GM12878 (cell line): ENCODE measurements at regions not wholly inside any gene's neighbourhood (a gene's known extent, or its start where the extent isn't known, plus 50 kb on each side); places are given as distances from the start of the nearest gene placed in this dataset.

Experiments used
- BHLHE40 ChIP-seq, 2 experiments: fragments of 450-650 bp in 1 of 2; IDR thresholded peaks; 2 replicates each; pipeline ENCODE4 v1.6.1; 2011 to 2017; ENCODE audit warnings: low read depth in 2 of 2, borderline replicate concordance in 1 of 2, improper control_type of control experiment in 1 of 2, low read length in 1 of 2, mild to moderate bottlenecking in 1 of 2
- CHD2 ChIP-seq: IDR thresholded peaks from 2 replicates; pipeline ENCODE4 v1.6.1; 2011; ENCODE audit warnings: low read depth, low read length, improper control_type of control experiment, borderline replicate concordance
- CHD4 ChIP-seq: fragments of 200-600 bp; sonication (generic); IDR thresholded peaks from 2 replicates; pipeline ENCODE4 v1.6.1; 2016; ENCODE audit warnings: mild to moderate bottlenecking
- CREB1 ChIP-seq: IDR thresholded peaks from 2 replicates; pipeline ENCODE4 v1.6.1; 2012; ENCODE audit warnings: low read depth, mild to moderate bottlenecking, inconsistent platforms
- CREM ChIP-seq: IDR thresholded peaks from 2 replicates; pipeline ENCODE4 v1.6.1; 2014; ENCODE audit warnings: antibody characterized with exemption, low read depth
- DPF2 ChIP-seq: fragments of 450-650 bp; IDR thresholded peaks from 2 replicates; pipeline ENCODE4 v1.6.1; 2017; ENCODE audit warnings: mild to moderate bottlenecking
- EED ChIP-seq: sonication (generic); IDR thresholded peaks from 2 replicates; pipeline ENCODE4 v1.6.1; 2016; ENCODE audit warnings: antibody characterized with exemption, low read depth
- ETV6 ChIP-seq, 2 experiments: fragments of 450-650 bp in 1 of 2; IDR thresholded peaks in 1 of 2; conservative IDR thresholded peaks in 1 of 2; 2 replicates each; pipeline ENCODE4 v1.6.1; 2014; ENCODE audit warnings: antibody characterized with exemption in 1 of 2, borderline replicate concordance in 1 of 2, low read depth in 1 of 2, mild to moderate bottlenecking in 1 of 2, moderate library complexity in 1 of 2
- FOXM1 ChIP-seq: IDR thresholded peaks from 2 replicates; pipeline ENCODE4 v1.6.1; 2012; ENCODE audit warnings: low read depth, mild to moderate bottlenecking, inconsistent platforms, low read length, moderate library complexity
- HCFC1 ChIP-seq: fragments of 150-350 bp; IDR thresholded peaks from 2 replicates; pipeline ENCODE4 v1.6.1; 2014; ENCODE audit warnings: low read length
- HDGF ChIP-seq: fragments of 450-650 bp; IDR thresholded peaks from 2 replicates; pipeline ENCODE4 v1.6.1; 2016; ENCODE audit warnings: antibody characterized with exemption
- IKZF1 ChIP-seq: fragments of 450-650 bp; conservative IDR thresholded peaks from 2 replicates; pipeline ENCODE4 v1.6.1; 2017; ENCODE audit warnings: antibody characterized with exemption, mild to moderate bottlenecking
- MEF2A ChIP-seq: IDR thresholded peaks from 2 replicates; pipeline ENCODE4 v1.6.1; 2011; ENCODE audit warnings: low read depth, mild to moderate bottlenecking, low read length, moderate library complexity; ENCODE audit not compliant: insufficient read depth
- MYC ChIP-seq: IDR thresholded peaks from 2 replicates; pipeline ENCODE4 v1.6.1; 2011; ENCODE audit warnings: mild to moderate bottlenecking, low read length, moderate library complexity, inconsistent platforms; ENCODE audit not compliant: insufficient read depth, insufficient replicate concordance, insufficient read length, severe bottlenecking
- NFIC ChIP-seq: IDR thresholded peaks from 2 replicates; pipeline ENCODE4 v1.6.1; 2012; ENCODE audit warnings: low read depth, mild to moderate bottlenecking, inconsistent platforms, low read length, moderate library complexity
- NR2C1 ChIP-seq: fragments of 450-650 bp; IDR thresholded peaks from 2 replicates; pipeline ENCODE4 v1.6.1; 2017; ENCODE audit warnings: antibody characterized with exemption, mild to moderate bottlenecking, moderate library complexity
- RUNX3 ChIP-seq: IDR thresholded peaks from 2 replicates; pipeline ENCODE4 v1.6.1; 2012; ENCODE audit warnings: low read length, inconsistent platforms
- SMAD1 ChIP-seq: fragments of 450-650 bp; IDR thresholded peaks from 2 replicates; pipeline ENCODE4 v1.6.1; 2018; ENCODE audit warnings: mild to moderate bottlenecking, low read depth; ENCODE audit not compliant: partially characterized antibody
- TF ChIP-seq, protein P1 (sequence below): fragments of 450-650 bp; IDR thresholded peaks from 2 replicates; pipeline ENCODE4 v1.6.1; 2017; ENCODE audit warnings: mild to moderate bottlenecking, low read depth, inconsistent platforms; ENCODE audit not compliant: poor library complexity, severe bottlenecking
- TF ChIP-seq, protein P2 (sequence below): fragments of 450-650 bp; IDR thresholded peaks from 2 replicates; pipeline ENCODE4 v1.6.1; 2017; ENCODE audit warnings: low read depth, mild to moderate bottlenecking, moderate library complexity
- TF ChIP-seq, protein P3 (sequence below): IDR thresholded peaks from 2 replicates; pipeline ENCODE4 v1.6.1; 2012; ENCODE audit warnings: low read depth, low read length, improper control_type of control experiment
- TF ChIP-seq, protein P4 (sequence below): fragments of 450-650 bp; IDR thresholded peaks from 2 replicates; pipeline ENCODE4 v1.6.1; 2018; ENCODE audit warnings: mild to moderate bottlenecking, low read depth, moderate library complexity; ENCODE audit not compliant: partially characterized antibody

DNA sequence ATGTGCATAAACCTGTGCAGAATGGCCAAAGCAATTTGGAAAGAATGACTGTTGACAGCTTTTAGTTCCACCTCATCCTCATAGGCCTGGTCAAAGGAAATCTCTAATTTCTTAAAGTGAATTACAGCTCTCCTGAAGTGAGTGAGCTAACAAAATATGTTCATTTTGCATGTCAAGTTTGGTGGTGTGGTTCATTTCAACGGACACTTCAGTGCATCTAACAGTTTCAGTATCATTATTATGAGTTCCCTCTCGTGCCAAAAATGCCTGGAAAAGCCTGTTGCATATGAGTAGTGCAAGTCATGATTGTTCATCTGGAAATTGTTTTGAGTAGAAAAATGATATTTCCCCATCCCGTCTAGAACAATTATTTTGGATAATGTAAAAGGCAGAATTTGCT is 53.2 kb upstream of the HMHB1 start (continued):
- TF ChIP-seq MEF2A (peak; percentile 69), DPF2 (0 out of 2 replicates have a peak, but pooled peaks have one; percentile 28), ETV6 (conservative IDR thresholded peaks at IDR 0.05 in 1 of 2, IDR thresholded peaks at IDR 0.05 in 1 of 2; ENCODE audit: borderline replicate concordance in 1 of 2, low read depth in 1 of 2) (peak in 1 of 2 experiments; percentile 73; a peak in 1 of 4 replicates), NFIC (peak; percentile 99), IKZF1 (peak; percentile 67), SMAD1 (no peak), CREM (peak; percentile 90), FOXM1 (peak; percentile 97), CHD2 (no peak), HCFC1 (no peak), BHLHE40 (IDR thresholded peaks at IDR 0.05; ENCODE audit: borderline replicate concordance in 1 of 2, low read depth in 2 of 2, low read length in 1 of 2) (peak; percentile 82 to 86), MYC (no peak), NR2C1 (no peak), CHD4 (no peak), CREB1 (peak; percentile 39; the same call in 1 of the 2 replicates), HDGF (no peak), EED (peak; percentile 91), RUNX3 (peak; percentile 93)
- TF ChIP-seq, protein P1, sequence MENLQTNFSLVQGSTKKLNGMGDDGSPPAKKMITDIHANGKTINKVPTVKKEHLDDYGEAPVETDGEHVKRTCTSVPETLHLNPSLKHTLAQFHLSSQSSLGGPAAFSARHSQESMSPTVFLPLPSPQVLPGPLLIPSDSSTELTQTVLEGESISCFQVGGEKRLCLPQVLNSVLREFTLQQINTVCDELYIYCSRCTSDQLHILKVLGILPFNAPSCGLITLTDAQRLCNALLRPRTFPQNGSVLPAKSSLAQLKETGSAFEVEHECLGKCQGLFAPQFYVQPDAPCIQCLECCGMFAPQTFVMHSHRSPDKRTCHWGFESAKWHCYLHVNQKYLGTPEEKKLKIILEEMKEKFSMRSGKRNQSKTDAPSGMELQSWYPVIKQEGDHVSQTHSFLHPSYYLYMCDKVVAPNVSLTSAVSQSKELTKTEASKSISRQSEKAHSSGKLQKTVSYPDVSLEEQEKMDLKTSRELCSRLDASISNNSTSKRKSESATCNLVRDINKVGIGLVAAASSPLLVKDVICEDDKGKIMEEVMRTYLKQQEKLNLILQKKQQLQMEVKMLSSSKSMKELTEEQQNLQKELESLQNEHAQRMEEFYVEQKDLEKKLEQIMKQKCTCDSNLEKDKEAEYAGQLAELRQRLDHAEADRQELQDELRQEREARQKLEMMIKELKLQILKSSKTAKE = no peak
- TF ChIP-seq, protein P2, sequence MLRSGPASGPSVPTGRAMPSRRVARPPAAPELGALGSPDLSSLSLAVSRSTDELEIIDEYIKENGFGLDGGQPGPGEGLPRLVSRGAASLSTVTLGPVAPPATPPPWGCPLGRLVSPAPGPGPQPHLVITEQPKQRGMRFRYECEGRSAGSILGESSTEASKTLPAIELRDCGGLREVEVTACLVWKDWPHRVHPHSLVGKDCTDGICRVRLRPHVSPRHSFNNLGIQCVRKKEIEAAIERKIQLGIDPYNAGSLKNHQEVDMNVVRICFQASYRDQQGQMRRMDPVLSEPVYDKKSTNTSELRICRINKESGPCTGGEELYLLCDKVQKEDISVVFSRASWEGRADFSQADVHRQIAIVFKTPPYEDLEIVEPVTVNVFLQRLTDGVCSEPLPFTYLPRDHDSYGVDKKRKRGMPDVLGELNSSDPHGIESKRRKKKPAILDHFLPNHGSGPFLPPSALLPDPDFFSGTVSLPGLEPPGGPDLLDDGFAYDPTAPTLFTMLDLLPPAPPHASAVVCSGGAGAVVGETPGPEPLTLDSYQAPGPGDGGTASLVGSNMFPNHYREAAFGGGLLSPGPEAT = peak; percentile 23; the same call in 1 of the 2 replicates
- TF ChIP-seq, protein P3, sequence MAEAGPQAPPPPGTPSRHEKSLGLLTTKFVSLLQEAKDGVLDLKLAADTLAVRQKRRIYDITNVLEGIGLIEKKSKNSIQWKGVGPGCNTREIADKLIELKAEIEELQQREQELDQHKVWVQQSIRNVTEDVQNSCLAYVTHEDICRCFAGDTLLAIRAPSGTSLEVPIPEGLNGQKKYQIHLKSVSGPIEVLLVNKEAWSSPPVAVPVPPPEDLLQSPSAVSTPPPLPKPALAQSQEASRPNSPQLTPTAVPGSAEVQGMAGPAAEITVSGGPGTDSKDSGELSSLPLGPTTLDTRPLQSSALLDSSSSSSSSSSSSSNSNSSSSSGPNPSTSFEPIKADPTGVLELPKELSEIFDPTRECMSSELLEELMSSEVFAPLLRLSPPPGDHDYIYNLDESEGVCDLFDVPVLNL = no peak
- TF ChIP-seq, protein P4, sequence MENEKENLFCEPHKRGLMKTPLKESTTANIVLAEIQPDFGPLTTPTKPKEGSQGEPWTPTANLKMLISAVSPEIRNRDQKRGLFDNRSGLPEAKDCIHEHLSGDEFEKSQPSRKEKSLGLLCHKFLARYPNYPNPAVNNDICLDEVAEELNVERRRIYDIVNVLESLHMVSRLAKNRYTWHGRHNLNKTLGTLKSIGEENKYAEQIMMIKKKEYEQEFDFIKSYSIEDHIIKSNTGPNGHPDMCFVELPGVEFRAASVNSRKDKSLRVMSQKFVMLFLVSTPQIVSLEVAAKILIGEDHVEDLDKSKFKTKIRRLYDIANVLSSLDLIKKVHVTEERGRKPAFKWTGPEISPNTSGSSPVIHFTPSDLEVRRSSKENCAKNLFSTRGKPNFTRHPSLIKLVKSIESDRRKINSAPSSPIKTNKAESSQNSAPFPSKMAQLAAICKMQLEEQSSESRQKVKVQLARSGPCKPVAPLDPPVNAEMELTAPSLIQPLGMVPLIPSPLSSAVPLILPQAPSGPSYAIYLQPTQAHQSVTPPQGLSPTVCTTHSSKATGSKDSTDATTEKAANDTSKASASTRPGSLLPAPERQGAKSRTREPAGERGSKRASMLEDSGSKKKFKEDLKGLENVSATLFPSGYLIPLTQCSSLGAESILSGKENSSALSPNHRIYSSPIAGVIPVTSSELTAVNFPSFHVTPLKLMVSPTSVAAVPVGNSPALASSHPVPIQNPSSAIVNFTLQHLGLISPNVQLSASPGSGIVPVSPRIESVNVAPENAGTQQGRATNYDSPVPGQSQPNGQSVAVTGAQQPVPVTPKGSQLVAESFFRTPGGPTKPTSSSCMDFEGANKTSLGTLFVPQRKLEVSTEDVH = no peak
